ENCODE measurements at regions not wholly inside any gene's neighbourhood (a gene's known extent, or its start where the extent isn't known, plus 50 kb on each side); places are given as distances from the start of the nearest gene placed in this dataset.

DNA sequence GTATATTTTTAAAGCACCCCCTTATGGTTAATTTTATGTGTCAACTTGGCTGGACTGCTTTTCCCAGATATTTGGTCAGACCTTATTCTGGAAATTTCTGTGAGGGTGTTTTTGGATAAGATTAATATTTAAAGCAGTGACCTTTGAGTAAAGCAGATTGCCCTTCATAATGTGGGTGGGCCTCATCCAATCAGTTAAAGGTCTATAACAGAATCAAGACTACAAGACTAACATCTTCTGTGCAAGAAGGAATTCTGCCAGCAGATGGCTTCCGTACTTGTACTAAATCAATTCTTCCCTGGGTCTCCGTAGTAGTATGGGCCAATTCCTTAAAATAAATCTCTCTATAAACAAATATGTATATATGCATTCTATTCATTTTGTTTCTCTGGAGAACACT is 257.6 kb downstream of the ETNK1 start:
- TF ChIP-seq, protein P1, sequence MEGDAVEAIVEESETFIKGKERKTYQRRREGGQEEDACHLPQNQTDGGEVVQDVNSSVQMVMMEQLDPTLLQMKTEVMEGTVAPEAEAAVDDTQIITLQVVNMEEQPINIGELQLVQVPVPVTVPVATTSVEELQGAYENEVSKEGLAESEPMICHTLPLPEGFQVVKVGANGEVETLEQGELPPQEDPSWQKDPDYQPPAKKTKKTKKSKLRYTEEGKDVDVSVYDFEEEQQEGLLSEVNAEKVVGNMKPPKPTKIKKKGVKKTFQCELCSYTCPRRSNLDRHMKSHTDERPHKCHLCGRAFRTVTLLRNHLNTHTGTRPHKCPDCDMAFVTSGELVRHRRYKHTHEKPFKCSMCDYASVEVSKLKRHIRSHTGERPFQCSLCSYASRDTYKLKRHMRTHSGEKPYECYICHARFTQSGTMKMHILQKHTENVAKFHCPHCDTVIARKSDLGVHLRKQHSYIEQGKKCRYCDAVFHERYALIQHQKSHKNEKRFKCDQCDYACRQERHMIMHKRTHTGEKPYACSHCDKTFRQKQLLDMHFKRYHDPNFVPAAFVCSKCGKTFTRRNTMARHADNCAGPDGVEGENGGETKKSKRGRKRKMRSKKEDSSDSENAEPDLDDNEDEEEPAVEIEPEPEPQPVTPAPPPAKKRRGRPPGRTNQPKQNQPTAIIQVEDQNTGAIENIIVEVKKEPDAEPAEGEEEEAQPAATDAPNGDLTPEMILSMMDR (IDR thresholded peaks at IDR 0.05), result no peak
- no peak for TF ChIP-seq EZH2 (IDR thresholded peaks at IDR 0.05; ENCODE audit: borderline replicate concordance, insufficient read depth, low read depth, low read length, poor library complexity, severe bottlenecking)

Measured in B cell (primary cell).